ENCODE measurements at regions not wholly inside any gene's neighbourhood (a gene's known extent, or its start where the extent isn't known, plus 50 kb on each side); places are given as distances from the start of the nearest gene placed in this dataset.

DNA sequence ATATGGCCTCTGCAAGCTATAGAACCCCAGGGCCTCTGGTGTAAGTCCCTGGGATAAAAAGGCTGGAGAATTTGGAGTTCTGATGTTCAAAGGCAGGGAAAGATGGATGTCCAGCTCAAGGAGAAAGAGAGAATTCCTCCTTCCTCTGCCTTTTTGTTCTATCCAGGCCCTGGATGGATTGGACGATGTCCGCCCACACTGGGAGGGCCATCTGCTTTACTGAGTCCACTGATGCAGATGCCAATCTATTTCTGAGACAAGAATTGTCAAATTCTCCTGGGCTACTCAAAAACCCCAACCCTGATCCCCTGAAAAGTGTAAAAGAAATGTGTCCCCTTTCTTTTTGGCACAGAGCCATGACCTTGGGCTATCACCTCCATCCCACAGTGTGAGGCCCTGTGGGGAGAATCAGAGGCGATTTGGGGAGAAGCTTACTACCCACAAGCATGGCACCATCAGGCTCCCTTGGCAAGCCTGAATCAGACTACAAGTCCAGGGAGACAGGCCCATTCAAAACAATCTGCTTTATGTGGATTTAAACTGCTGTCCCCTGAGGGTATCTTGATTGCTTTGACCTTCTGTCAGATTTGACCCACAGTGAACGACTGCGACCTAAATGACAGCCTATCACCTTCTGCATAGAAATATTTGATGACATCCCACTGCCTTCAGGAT lies 334.0 kb downstream of the NUAK1 start:
- H3K9me3 Mint-ChIP-seq = peaks cover 0 to 12% (median 6%) of the 10 kb centered on the region in 11 donors
- Histone ChIP-seq H3K27ac (ENCODE audit: low read depth, low read length) (no peak overlapping the region), H3K27me3 (ENCODE audit: control insufficient read depth in 2 of 2, insufficient read depth in 2 of 2, low read length in 2 of 2) (no peaks in the 10 kb centered on the region), H3K4me3 (ENCODE audit: low read length) (no peak overlapping the region), H3K36me3 (ENCODE audit: control insufficient read depth in 2 of 3, insufficient read depth in 3 of 3, low read length in 3 of 3) (no peaks in the 10 kb centered on the region), H3K4me1 (ENCODE audit: control insufficient read depth in 2 of 2, insufficient read depth in 2 of 2, low read length in 2 of 2) (no peaks in the 10 kb centered on the region), H3K9me3 (ENCODE audit: control insufficient read depth in 2 of 3, low read length in 3 of 3) (no peaks in the 10 kb centered on the region)
- H3K4me3 Mint-ChIP-seq = no peak overlapping the region
- H3K27me3 Mint-ChIP-seq = peaks cover 0 to 6% (median 0%) of the 10 kb centered on the region in 5 donors
- H3K36me3 Mint-ChIP-seq = no peaks in the 10 kb centered on the region
- no peak for DNase-seq
- intact Hi-C loops (cut with micrococcal nuclease) = no loop called here
- ChIA-PET POLR2A (no interaction called here), CTCF (no interaction called here)
- H3K4me1 Mint-ChIP-seq = no peaks in the 10 kb centered on the region
- ATAC-seq = no peak
- no peak overlapping the region for H3K27ac Mint-ChIP-seq

DNA sequence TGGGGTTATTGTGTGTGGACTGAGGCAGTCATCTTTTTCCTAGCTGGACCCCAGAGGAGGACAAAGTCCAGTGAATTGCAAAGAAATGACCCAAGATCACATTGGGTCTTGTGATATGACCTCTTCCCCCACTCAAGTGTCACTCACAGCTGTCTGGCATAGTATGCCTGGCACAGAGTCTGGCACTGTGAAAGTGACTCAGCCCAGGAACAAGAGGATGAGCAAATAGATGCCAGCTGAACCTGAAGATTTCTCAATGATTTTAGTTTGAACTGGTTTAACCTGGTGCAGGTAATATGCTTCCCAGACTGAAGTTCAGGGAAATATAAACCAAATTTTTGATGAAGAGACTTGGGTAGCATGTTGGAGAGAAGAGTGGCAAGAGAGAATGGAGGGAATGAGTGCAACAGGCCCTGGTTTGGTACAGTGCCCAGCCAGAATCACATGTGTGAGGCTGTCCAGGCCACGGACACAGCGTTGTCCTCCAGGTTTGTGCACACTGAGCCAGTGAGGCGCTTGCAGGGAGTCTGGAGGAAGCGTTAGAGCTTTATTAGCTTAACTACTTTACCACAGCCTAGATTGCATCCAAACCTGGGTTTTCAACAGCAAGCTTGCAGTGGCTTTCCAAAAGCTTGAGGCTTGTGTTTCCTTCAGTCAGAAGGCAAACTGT lies 332.9 kb downstream of the NUAK1 start:
- Mint-ChIP-seq H3K27me3 (peaks cover 0 to 3% (median 0%) of the 10 kb centered on the region in 5 donors), H3K4me3 (no peak overlapping the region), H3K9me3 (peaks cover 0 to 7% (median 2%) of the 10 kb centered on the region in 11 donors), H3K4me1 (no peaks in the 10 kb centered on the region), H3K27ac (no peak overlapping the region), H3K36me3 (no peaks in the 10 kb centered on the region)
- no peaks in the 10 kb centered on the region for H3K4me1 ChIP-seq (ENCODE audit: control insufficient read depth in 2 of 2, insufficient read depth in 2 of 2, low read length in 2 of 2)
- ChIA-PET CTCF (no interaction called here), POLR2A (no interaction called here)
- ATAC-seq (no peak), DNase-seq (no peak)
- H3K4me3 ChIP-seq (ENCODE audit: low read length) = no peak overlapping the region
- no peak overlapping the region for H3K27ac ChIP-seq (ENCODE audit: low read depth, low read length)
- no peaks in the 10 kb centered on the region for H3K36me3 ChIP-seq (ENCODE audit: control insufficient read depth in 2 of 3, insufficient read depth in 3 of 3, low read length in 3 of 3)
- no peaks in the 10 kb centered on the region for H3K9me3 ChIP-seq (ENCODE audit: control insufficient read depth in 2 of 3, low read length in 3 of 3)
- intact Hi-C loops (cut with micrococcal nuclease) = no loop called here
- no peaks in the 10 kb centered on the region for H3K27me3 ChIP-seq (ENCODE audit: control insufficient read depth in 2 of 2, insufficient read depth in 2 of 2, low read length in 2 of 2)

DNA sequence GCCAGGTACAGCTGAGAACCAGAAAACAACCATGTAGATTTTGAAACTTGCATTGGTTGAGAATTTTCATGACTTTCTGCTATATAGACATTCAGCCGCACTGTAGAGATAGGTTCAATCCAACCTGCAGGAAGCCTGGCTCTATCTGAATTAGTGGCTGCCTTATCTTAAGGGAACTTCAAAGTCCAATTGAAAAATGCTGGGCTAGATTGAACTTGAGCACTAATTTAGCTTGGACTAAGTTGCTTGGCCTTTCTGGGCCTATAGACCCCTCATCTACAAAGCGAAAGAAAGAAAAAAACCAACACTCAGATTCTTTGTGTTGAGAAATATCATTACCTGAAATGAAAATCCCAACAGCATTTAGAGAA lies 332.4 kb downstream of the NUAK1 start:
- H3K4me1 ChIP-seq (ENCODE audit: control insufficient read depth in 2 of 2, insufficient read depth in 2 of 2, low read length in 2 of 2) = no peaks in the 10 kb centered on the region
- no peak overlapping the region for H3K4me3 ChIP-seq (ENCODE audit: low read length)
- no peak overlapping the region for H3K27ac Mint-ChIP-seq
- no peaks in the 10 kb centered on the region for H3K9me3 ChIP-seq (ENCODE audit: control insufficient read depth in 2 of 3, low read length in 3 of 3)
- H3K27me3 Mint-ChIP-seq = peaks cover 0 to 3% (median 0%) of the 10 kb centered on the region in 5 donors
- H3K27ac ChIP-seq (ENCODE audit: low read depth, low read length) = no peak overlapping the region
- CTCF ChIA-PET = no interaction called here
- H3K36me3 Mint-ChIP-seq = no peaks in the 10 kb centered on the region
- H3K4me1 Mint-ChIP-seq = no peaks in the 10 kb centered on the region
- ATAC-seq (no peak), DNase-seq (no peak)
- H3K27me3 ChIP-seq (ENCODE audit: control insufficient read depth in 2 of 2, insufficient read depth in 2 of 2, low read length in 2 of 2) = no peaks in the 10 kb centered on the region
- H3K36me3 ChIP-seq (ENCODE audit: control insufficient read depth in 2 of 3, insufficient read depth in 3 of 3, low read length in 3 of 3) = no peaks in the 10 kb centered on the region
- intact Hi-C loops (cut with micrococcal nuclease) = no loop called here
- H3K9me3 Mint-ChIP-seq = peaks cover 0 to 7% (median 5%) of the 10 kb centered on the region in 11 donors
- POLR2A ChIA-PET = no interaction called here
- H3K4me3 Mint-ChIP-seq = no peak overlapping the region

DNA sequence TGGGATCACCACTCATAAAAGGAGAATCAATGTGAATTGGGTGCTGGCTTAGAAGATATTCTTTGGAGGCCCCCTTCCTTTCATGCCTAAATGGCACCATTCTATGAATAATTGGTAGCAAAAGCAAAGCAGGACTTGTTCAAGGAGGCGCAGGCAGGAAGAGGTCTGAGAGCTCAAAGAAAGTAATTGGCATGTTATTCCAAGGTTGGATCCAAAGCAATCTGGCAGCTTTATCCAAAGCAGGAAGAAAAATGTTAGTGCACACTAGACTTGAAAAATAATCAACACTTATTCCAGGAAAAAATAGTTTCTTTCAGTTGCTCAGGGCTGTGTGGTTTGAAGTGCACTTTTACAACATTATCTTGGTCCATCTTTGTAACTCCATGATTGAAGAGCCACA lies 326.4 kb downstream of the NUAK1 start:
- Mint-ChIP-seq H3K9me3 (peaks cover 0 to 7% (median 3%) of the 10 kb centered on the region in 11 donors), H3K27me3 (peaks cover 0 to 7% (median 0%) of the 10 kb centered on the region in 5 donors), H3K27ac (no peak overlapping the region), H3K4me1 (no peaks in the 10 kb centered on the region), H3K4me3 (no peak overlapping the region), H3K36me3 (no peaks in the 10 kb centered on the region)
- DNase-seq = no peak
- ATAC-seq = no peak
- Histone ChIP-seq H3K27ac (ENCODE audit: low read depth, low read length) (no peak overlapping the region), H3K36me3 (ENCODE audit: control insufficient read depth in 2 of 3, insufficient read depth in 3 of 3, low read length in 3 of 3) (no peaks in the 10 kb centered on the region), H3K27me3 (ENCODE audit: control insufficient read depth in 2 of 2, insufficient read depth in 2 of 2, low read length in 2 of 2) (no peaks in the 10 kb centered on the region), H3K9me3 (ENCODE audit: control insufficient read depth in 2 of 3, low read length in 3 of 3) (no peaks in the 10 kb centered on the region), H3K4me3 (ENCODE audit: low read length) (no peak overlapping the region), H3K4me1 (ENCODE audit: control insufficient read depth in 2 of 2, insufficient read depth in 2 of 2, low read length in 2 of 2) (no peaks in the 10 kb centered on the region)
- ChIA-PET POLR2A (no interaction called here), CTCF (no interaction called here)
- intact Hi-C loops (cut with micrococcal nuclease) = no loop called here

DNA sequence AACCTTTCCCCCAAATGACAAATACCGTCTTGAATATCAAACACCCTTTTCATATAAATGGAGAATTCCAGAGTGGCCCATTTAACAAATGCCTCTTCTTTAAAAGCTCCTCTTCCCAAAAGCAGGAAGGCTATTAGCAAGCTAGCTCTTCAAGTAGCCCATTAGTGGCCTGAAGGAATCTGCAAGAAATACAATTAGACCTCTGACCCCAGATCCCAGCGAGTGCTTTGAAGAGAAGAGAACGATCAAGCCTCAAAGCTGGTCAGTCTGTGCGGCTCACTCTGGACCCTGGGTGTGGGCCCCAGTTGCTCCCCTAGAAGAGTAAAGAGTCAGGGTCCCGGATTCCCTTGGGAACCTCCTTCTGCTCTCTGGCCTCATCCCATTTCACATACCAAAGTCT lies 325.6 kb downstream of the NUAK1 start:
- no peaks in the 10 kb centered on the region for H3K4me1 Mint-ChIP-seq
- H3K4me3 ChIP-seq (ENCODE audit: low read length) = no peak overlapping the region
- CTCF ChIA-PET = no interaction called here
- H3K27me3 Mint-ChIP-seq = peaks cover 0 to 7% (median 0%) of the 10 kb centered on the region in 5 donors
- H3K9me3 ChIP-seq (ENCODE audit: control insufficient read depth in 2 of 3, low read length in 3 of 3) = no peaks in the 10 kb centered on the region
- no peaks in the 10 kb centered on the region for H3K27me3 ChIP-seq (ENCODE audit: control insufficient read depth in 2 of 2, insufficient read depth in 2 of 2, low read length in 2 of 2)
- no peaks in the 10 kb centered on the region for H3K36me3 ChIP-seq (ENCODE audit: control insufficient read depth in 2 of 3, insufficient read depth in 3 of 3, low read length in 3 of 3)
- H3K27ac Mint-ChIP-seq = no peak overlapping the region
- no peak overlapping the region for H3K27ac ChIP-seq (ENCODE audit: low read depth, low read length)
- peaks cover 0 to 7% (median 3%) of the 10 kb centered on the region in 11 donors for H3K9me3 Mint-ChIP-seq
- ATAC-seq = no peak
- POLR2A ChIA-PET = no interaction called here
- DNase-seq = no peak
- H3K4me3 Mint-ChIP-seq = no peak overlapping the region
- no peaks in the 10 kb centered on the region for H3K4me1 ChIP-seq (ENCODE audit: control insufficient read depth in 2 of 2, insufficient read depth in 2 of 2, low read length in 2 of 2)
- intact Hi-C loops (cut with micrococcal nuclease) = no loop called here
- H3K36me3 Mint-ChIP-seq = no peaks in the 10 kb centered on the region

DNA sequence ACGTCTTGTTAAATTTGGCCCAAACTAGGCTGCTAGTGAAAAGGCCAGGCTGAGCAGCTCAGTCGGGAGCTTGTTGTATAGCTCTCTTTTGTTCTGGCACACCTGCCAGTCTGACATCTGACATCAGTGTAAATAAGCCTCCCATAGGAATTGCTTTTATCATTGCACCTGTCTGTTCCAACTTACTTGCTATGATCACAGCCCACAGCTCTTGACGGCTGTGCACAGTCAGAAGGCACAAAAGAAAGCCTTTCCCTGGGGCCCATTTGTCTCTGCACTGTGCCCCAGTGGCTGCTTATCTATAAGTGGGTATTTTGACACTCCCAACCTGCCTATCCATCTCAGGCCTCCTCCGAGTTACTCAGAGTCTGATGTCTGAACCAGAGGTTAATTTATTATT lies 324.5 kb downstream of the NUAK1 start:
- POLR2A ChIA-PET = no interaction called here
- H3K27ac ChIP-seq (ENCODE audit: low read depth, low read length) = no peak overlapping the region

DNA sequence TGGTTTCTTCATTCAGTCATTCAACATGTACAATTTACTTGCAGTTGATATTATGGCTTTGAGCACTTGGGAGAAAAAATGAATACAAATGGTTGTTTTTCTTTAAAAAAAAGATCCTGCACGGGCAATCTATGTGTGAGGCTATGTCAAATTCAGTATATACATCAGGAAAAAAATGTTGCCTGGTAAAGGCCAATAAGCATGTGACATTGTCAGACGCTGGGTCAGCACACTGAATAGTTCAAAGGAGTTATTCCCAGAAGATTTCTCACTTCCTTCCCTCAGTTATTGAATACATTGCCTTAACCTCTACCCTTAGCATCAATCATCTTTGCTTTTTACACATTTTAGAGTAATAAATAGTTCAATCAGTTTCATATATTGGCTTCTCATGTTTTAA lies 319.2 kb downstream of the NUAK1 start:
- Histone ChIP-seq H3K36me3 (ENCODE audit: control insufficient read depth in 2 of 3, insufficient read depth in 3 of 3, low read length in 3 of 3) (no peaks in the 10 kb centered on the region), H3K27me3 (ENCODE audit: control insufficient read depth in 2 of 2, insufficient read depth in 2 of 2, low read length in 2 of 2) (no peaks in the 10 kb centered on the region), H3K27ac (ENCODE audit: low read depth, low read length) (no peak overlapping the region), H3K9me3 (ENCODE audit: control insufficient read depth in 2 of 3, low read length in 3 of 3) (no peaks in the 10 kb centered on the region), H3K4me3 (ENCODE audit: low read length) (no peak overlapping the region), H3K4me1 (ENCODE audit: control insufficient read depth in 2 of 2, insufficient read depth in 2 of 2, low read length in 2 of 2) (no peaks in the 10 kb centered on the region)
- ChIA-PET POLR2A (no interaction called here), CTCF (no interaction called here)
- ATAC-seq (no peak), DNase-seq (no peak)
- H3K4me3 Mint-ChIP-seq = no peak overlapping the region
- peaks cover 0 to 2% (median 0%) of the 10 kb centered on the region in 7 donors for H3K4me1 Mint-ChIP-seq
- H3K9me3 Mint-ChIP-seq = peaks cover 0 to 11% (median 1%) of the 10 kb centered on the region in 11 donors
- H3K27ac Mint-ChIP-seq = no peak overlapping the region
- H3K27me3 Mint-ChIP-seq = peaks cover 0 to 14% (median 2%) of the 10 kb centered on the region in 5 donors
- intact Hi-C loops (cut with micrococcal nuclease) = no loop called here
- H3K36me3 Mint-ChIP-seq = no peaks in the 10 kb centered on the region

More for the DNA sequence above, 324.5 kb downstream of the NUAK1 start:
- Histone ChIP-seq H3K9me3 (ENCODE audit: control insufficient read depth in 2 of 3, low read length in 3 of 3) (no peaks in the 10 kb centered on the region), H3K4me3 (ENCODE audit: low read length) (no peak overlapping the region), H3K36me3 (ENCODE audit: control insufficient read depth in 2 of 3, insufficient read depth in 3 of 3, low read length in 3 of 3) (no peaks in the 10 kb centered on the region), H3K4me1 (ENCODE audit: control insufficient read depth in 2 of 2, insufficient read depth in 2 of 2, low read length in 2 of 2) (no peaks in the 10 kb centered on the region), H3K27me3 (ENCODE audit: control insufficient read depth in 2 of 2, insufficient read depth in 2 of 2, low read length in 2 of 2) (no peaks in the 10 kb centered on the region)
- Mint-ChIP-seq H3K4me1 (no peaks in the 10 kb centered on the region), H3K9me3 (peaks cover 0 to 7% (median 2%) of the 10 kb centered on the region in 11 donors), H3K4me3 (no peak overlapping the region), H3K36me3 (no peaks in the 10 kb centered on the region), H3K27me3 (peaks cover 0 to 7% (median 0%) of the 10 kb centered on the region in 5 donors), H3K27ac (no peak overlapping the region)
- intact Hi-C loops (cut with micrococcal nuclease) = no loop called here
- no peak for DNase-seq
- CTCF ChIA-PET = no interaction called here
- no peak for ATAC-seq

Data from naive thymus-derived CD4-positive, alpha-beta T cell (primary cell).